TTC549 (cell line): ENCODE measurements at regions not wholly inside any gene's neighbourhood (a gene's known extent, or its start where the extent isn't known, plus 50 kb on each side); places are given as distances from the start of the nearest gene placed in this dataset.

ENCODE experiments used
- FAIRE-seq: peaks from 2 replicates; lab custom pipeline; 2012; peaks lifted over from hg19 to GRCh38; lab: Jason Lieb, UNC

- no peak for FAIRE-seq
These were observed 226.5 kb upstream of the PLSCR5 start for GRCh38 chr3:146831659-146832058.

- FAIRE-seq, result no peak
These were observed 225.1 kb upstream of the PLSCR5 start for GRCh38 chr3:146830231-146830630.

GRCh38 chr3:146827836-146828235, 222.7 kb upstream of the PLSCR5 start:
- FAIRE-seq, result no peak

GRCh38 chr3:146823622-146824021, 218.5 kb upstream of the PLSCR5 start:
- FAIRE-seq, result no peak

- peak; percentile 62 for FAIRE-seq
These were observed 213.7 kb upstream of the PLSCR5 start for GRCh38 chr3:146818866-146819265.

- no peak for FAIRE-seq
These were observed 213.2 kb upstream of the PLSCR5 start for GRCh38 chr3:146818301-146818700.

GRCh38 chr3:146817704-146818103, 212.6 kb upstream of the PLSCR5 start:
- peak; percentile 88 for FAIRE-seq

- peak; percentile 55 for FAIRE-seq
These were observed 209.6 kb upstream of the PLSCR5 start for GRCh38 chr3:146814601-146815315.

GRCh38 chr3:146813496-146813895, 208.3 kb upstream of the PLSCR5 start:
- FAIRE-seq, result peak; percentile 46

- FAIRE-seq, result peak; percentile 46
These were observed 198.6 kb upstream of the PLSCR5 start for GRCh38 chr3:146803745-146804144.

- no peak for FAIRE-seq
These were observed 196.3 kb upstream of the PLSCR5 start for GRCh38 chr3:146801492-146801891.

- no peak for FAIRE-seq
These were observed 195.3 kb upstream of the PLSCR5 start for GRCh38 chr3:146800484-146800883.

- FAIRE-seq, result no peak
These were observed 190.9 kb upstream of the PLSCR5 start for GRCh38 chr3:146796078-146796477.

GRCh38 chr3:146783446-146783845, 178.3 kb upstream of the PLSCR5 start:
- no peak for FAIRE-seq

- no peak for FAIRE-seq
These were observed 176.5 kb upstream of the PLSCR5 start for GRCh38 chr3:146781606-146782005.

GRCh38 chr3:146781059-146781458, 175.9 kb upstream of the PLSCR5 start:
- FAIRE-seq, result no peak

GRCh38 chr3:146780251-146780650, 175.1 kb upstream of the PLSCR5 start:
- no peak for FAIRE-seq

- FAIRE-seq, result no peak
These were observed 172.8 kb upstream of the PLSCR5 start for GRCh38 chr3:146777941-146778340.

GRCh38 chr3:146772211-146772743, 167.1 kb upstream of the PLSCR5 start:
- FAIRE-seq, result no peak

- no peak for FAIRE-seq
These were observed 165.7 kb upstream of the PLSCR5 start for GRCh38 chr3:146770881-146771280.

- no peak for FAIRE-seq
These were observed 165.2 kb upstream of the PLSCR5 start for GRCh38 chr3:146770301-146770700.

GRCh38 chr3:146757759-146758158, 152.6 kb upstream of the PLSCR5 start:
- FAIRE-seq, result no peak

GRCh38 chr3:146750196-146750595, 145.1 kb upstream of the PLSCR5 start:
- no peak for FAIRE-seq

- no peak for FAIRE-seq
These were observed 142.8 kb upstream of the PLSCR5 start for GRCh38 chr3:146747928-146748327.
